Osteoblast (primary cell): ENCODE measurements at regions not wholly inside any gene's neighbourhood (a gene's known extent, or its start where the extent isn't known, plus 50 kb on each side); places are given as distances from the start of the nearest gene placed in this dataset.
A peak's percentile ranks its signal among the peaks of the same experiment; 100 is the strongest.

Experiments
- DNase-seq: peaks from one replicate; pipeline ENCODE4 v3.0.0; 2011; ENCODE audit warnings: low spot score, mixed read lengths; ENCODE audit not compliant: insufficient read length; ENCODE audit errors: missing footprints
- H2AFZ ChIP-seq: 2 replicates; pipeline ENCODE4 v1.6.0; 2011; ENCODE audit warnings: mild to moderate bottlenecking, low read length
- H3K27ac ChIP-seq: 2 replicates; pipeline ENCODE4 v1.5.1; 2011; ENCODE audit warnings: mild to moderate bottlenecking, low read depth, low read length, moderate library complexity
- H3K27me3 ChIP-seq: 2 replicates; pipeline ENCODE4 v1.6.0; 2012; ENCODE audit warnings: mild to moderate bottlenecking, control low read depth, inconsistent platforms, low read length, moderate library complexity; ENCODE audit not compliant: insufficient read depth
- H3K36me3 ChIP-seq: 2 replicates; pipeline ENCODE4 v1.5.1; 2011; ENCODE audit warnings: mild to moderate bottlenecking, low read length, control low read depth, moderate library complexity; ENCODE audit not compliant: insufficient read depth
- H3K4me1 ChIP-seq: 2 replicates; pipeline ENCODE4 v1.5.1; 2011; ENCODE audit warnings: mild to moderate bottlenecking, low read length, control low read depth, moderate library complexity; ENCODE audit not compliant: insufficient read depth
- H3K4me2 ChIP-seq: 2 replicates; pipeline ENCODE4 v1.6.0; 2011; ENCODE audit warnings: mild to moderate bottlenecking, low read length; ENCODE audit not compliant: insufficient read depth
- H3K4me3 ChIP-seq: fragments of 200-600 bp; sonication (generic); 3 replicates; pipeline ENCODE4 v1.5.1; 2012; ENCODE audit warnings: mild to moderate bottlenecking, low read length, inconsistent platforms; ENCODE audit not compliant: insufficient read depth
- H3K79me2 ChIP-seq: 2 replicates; pipeline ENCODE4 v1.6.0; 2012; ENCODE audit warnings: mild to moderate bottlenecking, low read length, control low read depth, inconsistent platforms; ENCODE audit not compliant: insufficient read depth
- H3K9me3 ChIP-seq: 2 replicates; pipeline ENCODE4 v1.5.1; 2011; ENCODE audit warnings: low read depth, low read length, control low read depth
- H4K20me1 ChIP-seq: 2 replicates; pipeline ENCODE4 v1.6.0; 2012; ENCODE audit warnings: mild to moderate bottlenecking, low read length, control low read depth; ENCODE audit not compliant: insufficient read depth
- CTCF ChIP-seq: IDR thresholded peaks from 2 replicates; pipeline ENCODE4 v1.5.1; 2011; ENCODE audit warnings: mild to moderate bottlenecking, low read depth, low read length, moderate library complexity; ENCODE audit errors: extremely low read depth

GRCh38 chr13:73837147-73837546 lies 297.1 kb downstream of the KLF12 start:
- Histone ChIP-seq H3K27ac (no peak overlapping the region), H3K79me2 (peaks cover 99% of the 10 kb centered on the region), H3K4me3 (no peak overlapping the region), H3K4me1 (peaks cover 16% of the 10 kb centered on the region), H3K4me2 (no peak overlapping the region), H4K20me1 (peaks cover 3% of the 10 kb centered on the region), H2AFZ (no peak overlapping the region), H3K36me3 (no peaks in the 10 kb centered on the region), H3K27me3 (no peaks in the 10 kb centered on the region), H3K9me3 (no peaks in the 10 kb centered on the region)
- no peak for DNase-seq
- TF ChIP-seq CTCF, result no peak

GRCh38 chr13:73835138-73835721 lies 299.0 kb downstream of the KLF12 start:
- Histone ChIP-seq H3K27me3 (no peaks in the 10 kb centered on the region), H3K4me2 (no peak overlapping the region), H3K9me3 (no peaks in the 10 kb centered on the region), H3K79me2 (peaks cover 98% of the 10 kb centered on the region), H3K36me3 (no peaks in the 10 kb centered on the region), H4K20me1 (peaks cover 3% of the 10 kb centered on the region), H3K27ac (peak overlapping the region; percentile 10), H2AFZ (no peak overlapping the region), H3K4me3 (no peak overlapping the region), H3K4me1 (peaks cover 18% of the 10 kb centered on the region)
- peak; percentile 61 for TF ChIP-seq CTCF
- no peak for DNase-seq

DNA sequence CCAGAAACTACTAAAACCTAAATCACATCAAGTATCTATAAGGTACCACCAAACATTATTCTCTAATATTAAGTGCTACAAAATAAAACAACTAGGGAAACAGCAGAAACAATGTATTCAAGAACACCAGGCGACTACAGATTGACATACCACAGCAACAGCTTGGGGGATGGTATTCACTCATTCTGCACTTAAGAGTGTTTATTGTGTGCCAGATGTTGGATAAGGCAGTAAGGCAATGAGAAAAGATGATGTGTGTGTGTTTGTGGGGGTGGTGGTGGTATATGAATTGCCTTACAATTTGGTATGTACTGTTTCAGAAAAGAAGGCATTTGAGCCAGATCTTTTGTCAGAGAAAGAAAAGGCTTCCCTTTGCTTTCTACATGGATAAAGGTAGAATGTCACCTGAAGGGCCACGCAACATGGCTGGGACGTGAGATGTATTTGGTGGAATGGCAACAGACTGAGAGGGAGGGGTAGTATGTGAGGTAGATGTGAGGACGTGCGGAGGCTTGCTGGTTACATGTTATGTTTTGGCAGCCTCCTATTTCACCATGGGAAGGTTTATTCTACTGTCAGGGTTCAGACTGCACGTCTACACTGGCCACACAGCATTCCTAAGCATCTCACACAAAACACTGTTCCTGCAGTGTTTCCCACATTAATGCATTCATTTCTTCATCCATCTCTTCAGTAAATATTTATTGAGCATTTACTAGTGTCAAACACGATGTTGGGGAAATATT lies 300.7 kb downstream of the KLF12 start:
- Histone ChIP-seq H3K27me3 (no peaks in the 10 kb centered on the region), H3K4me2 (no peak overlapping the region), H3K27ac (no peak overlapping the region), H4K20me1 (peaks cover 3% of the 10 kb centered on the region), H3K9me3 (no peaks in the 10 kb centered on the region), H3K4me1 (peaks cover 18% of the 10 kb centered on the region), H3K79me2 (peaks cover 97% of the 10 kb centered on the region), H3K36me3 (no peaks in the 10 kb centered on the region), H2AFZ (no peak overlapping the region), H3K4me3 (no peak overlapping the region)
- DNase-seq, result no peak
- TF ChIP-seq CTCF, result no peak

DNA sequence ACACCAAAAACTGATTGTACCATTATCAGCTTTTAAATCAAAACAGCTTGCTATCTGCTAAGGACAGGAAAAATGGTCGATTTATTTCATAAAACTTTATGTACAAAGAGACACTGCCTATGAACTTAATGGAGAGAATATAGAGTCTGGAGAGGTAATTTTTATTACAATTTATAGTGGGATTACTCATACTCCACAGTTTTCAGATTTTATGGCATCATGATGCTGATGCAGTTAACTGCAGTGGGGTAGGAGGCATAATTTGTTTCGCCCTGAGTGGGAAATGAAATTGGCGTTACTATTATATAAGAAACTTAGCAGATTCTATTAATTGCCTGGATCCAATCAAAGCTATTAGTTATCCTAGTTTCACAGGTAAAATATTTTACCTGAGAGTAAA lies 301.4 kb downstream of the KLF12 start:
- Histone ChIP-seq H4K20me1 (peaks cover 3% of the 10 kb centered on the region), H3K27me3 (no peaks in the 10 kb centered on the region), H3K36me3 (no peaks in the 10 kb centered on the region), H2AFZ (no peak overlapping the region), H3K4me1 (peaks cover 18% of the 10 kb centered on the region), H3K9me3 (no peaks in the 10 kb centered on the region), H3K79me2 (peaks cover 97% of the 10 kb centered on the region), H3K27ac (no peak overlapping the region), H3K4me2 (no peak overlapping the region), H3K4me3 (no peak overlapping the region)
- no peak for DNase-seq
- no peak for TF ChIP-seq CTCF
